Neural progenitor cell (in vitro differentiated cells): ENCODE measurements at regions not wholly inside any gene's neighbourhood (a gene's known extent, or its start where the extent isn't known, plus 50 kb on each side); places are given as distances from the start of the nearest gene placed in this dataset.

Experiments used
- EZH2 ChIP-seq: fragments of 200-600 bp; sonication (generic); IDR thresholded peaks from 2 replicates; pipeline ENCODE4 v1.6.1; 2017; ENCODE audit warnings: antibody characterized with exemption, mild to moderate bottlenecking, moderate library complexity
- EZH2phosphoT487 ChIP-seq: fragments of 200-600 bp; sonication (generic); IDR thresholded peaks from 2 replicates; pipeline ENCODE4 v1.6.1; 2017; ENCODE audit warnings: antibody characterized with exemption

DNA sequence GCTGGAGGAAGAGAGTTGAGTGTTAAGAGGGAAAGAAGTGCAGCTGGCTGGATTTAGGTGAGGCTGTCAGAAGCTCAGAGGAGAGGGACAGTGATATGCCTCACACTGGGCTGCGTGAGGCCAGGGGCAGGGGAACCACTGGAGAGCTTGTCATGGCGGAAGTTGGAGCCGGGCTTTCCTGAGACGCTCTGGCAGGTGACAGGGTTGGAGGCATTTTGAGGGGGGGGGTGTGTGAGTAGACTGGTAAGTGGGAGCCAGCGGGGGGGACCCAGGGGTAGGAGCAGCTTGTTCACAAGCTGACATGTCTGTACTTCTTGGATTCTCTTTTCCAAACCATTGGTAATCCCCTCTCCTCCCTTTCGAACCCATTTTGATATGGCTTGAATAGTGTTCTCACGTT lies 331.5 kb upstream of the RGMA start:
- TF ChIP-seq EZH2phosphoT487 = no peak
- TF ChIP-seq EZH2 = no peak
